Cardiac fibroblast (primary cell): ENCODE measurements at regions not wholly inside any gene's neighbourhood (a gene's known extent, or its start where the extent isn't known, plus 50 kb on each side); places are given as distances from the start of the nearest gene placed in this dataset.
A peak's percentile ranks its signal among the peaks of the same experiment; 100 is the strongest.

Experiments
- DNase-seq, 2 donors: peaks; one replicate each; pipeline versions ENCODE4 v3.0.0 to v3.0.0-alpha.2; 2010; ENCODE audit warnings: low read depth in 2 of 2
- H3K4me3 ChIP-seq, 2 donors: replicated peaks in 1 of 2; 1 replicate in 1 of 2; 2 replicates in 1 of 2; pipeline ENCODE4 v1.5.1; 2011; ENCODE audit warnings: low read depth in 2 of 2, low read length in 2 of 2, mild to moderate bottlenecking in 2 of 2, moderate library complexity in 1 of 2
- TF ChIP-seq, protein P1 (sequence below): IDR thresholded peaks from one replicate; pipeline ENCODE4 v1.5.1; 2011; ENCODE audit warnings: low read depth, mild to moderate bottlenecking, low read length, inconsistent platforms

DNA sequence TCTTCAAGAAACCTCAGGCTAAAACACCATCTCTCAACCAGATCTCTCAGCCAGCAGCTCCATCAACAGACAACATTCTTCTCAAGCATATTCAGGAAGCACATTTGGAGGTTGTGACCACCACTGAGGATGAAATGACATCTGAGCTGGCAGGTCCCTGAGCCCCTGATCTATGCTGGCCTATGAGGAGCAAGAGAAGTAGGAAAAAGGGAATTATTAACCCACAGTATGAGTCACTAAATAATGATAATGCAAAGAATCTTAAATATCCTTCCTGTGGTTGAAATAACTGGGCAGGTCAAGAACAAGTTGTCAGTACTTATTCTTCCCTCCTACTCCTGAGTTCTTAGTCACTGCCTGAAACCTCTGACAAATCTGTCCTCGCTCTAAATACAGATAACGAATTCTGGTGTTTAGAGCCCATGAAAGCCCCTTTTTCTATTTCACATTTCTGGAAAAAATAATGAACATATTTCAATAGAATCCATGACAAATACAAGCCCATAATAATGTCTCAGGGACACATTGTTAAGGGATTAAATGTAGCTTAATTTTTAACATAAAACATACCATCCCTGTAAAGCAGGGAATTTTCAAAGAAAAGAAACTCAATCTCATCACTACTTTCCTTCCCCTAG is 225.8 kb upstream of the IRS2 start:
- peak; percentile 96 for DNase-seq
- TF ChIP-seq, protein P1, sequence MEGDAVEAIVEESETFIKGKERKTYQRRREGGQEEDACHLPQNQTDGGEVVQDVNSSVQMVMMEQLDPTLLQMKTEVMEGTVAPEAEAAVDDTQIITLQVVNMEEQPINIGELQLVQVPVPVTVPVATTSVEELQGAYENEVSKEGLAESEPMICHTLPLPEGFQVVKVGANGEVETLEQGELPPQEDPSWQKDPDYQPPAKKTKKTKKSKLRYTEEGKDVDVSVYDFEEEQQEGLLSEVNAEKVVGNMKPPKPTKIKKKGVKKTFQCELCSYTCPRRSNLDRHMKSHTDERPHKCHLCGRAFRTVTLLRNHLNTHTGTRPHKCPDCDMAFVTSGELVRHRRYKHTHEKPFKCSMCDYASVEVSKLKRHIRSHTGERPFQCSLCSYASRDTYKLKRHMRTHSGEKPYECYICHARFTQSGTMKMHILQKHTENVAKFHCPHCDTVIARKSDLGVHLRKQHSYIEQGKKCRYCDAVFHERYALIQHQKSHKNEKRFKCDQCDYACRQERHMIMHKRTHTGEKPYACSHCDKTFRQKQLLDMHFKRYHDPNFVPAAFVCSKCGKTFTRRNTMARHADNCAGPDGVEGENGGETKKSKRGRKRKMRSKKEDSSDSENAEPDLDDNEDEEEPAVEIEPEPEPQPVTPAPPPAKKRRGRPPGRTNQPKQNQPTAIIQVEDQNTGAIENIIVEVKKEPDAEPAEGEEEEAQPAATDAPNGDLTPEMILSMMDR, result no peak

DNA sequence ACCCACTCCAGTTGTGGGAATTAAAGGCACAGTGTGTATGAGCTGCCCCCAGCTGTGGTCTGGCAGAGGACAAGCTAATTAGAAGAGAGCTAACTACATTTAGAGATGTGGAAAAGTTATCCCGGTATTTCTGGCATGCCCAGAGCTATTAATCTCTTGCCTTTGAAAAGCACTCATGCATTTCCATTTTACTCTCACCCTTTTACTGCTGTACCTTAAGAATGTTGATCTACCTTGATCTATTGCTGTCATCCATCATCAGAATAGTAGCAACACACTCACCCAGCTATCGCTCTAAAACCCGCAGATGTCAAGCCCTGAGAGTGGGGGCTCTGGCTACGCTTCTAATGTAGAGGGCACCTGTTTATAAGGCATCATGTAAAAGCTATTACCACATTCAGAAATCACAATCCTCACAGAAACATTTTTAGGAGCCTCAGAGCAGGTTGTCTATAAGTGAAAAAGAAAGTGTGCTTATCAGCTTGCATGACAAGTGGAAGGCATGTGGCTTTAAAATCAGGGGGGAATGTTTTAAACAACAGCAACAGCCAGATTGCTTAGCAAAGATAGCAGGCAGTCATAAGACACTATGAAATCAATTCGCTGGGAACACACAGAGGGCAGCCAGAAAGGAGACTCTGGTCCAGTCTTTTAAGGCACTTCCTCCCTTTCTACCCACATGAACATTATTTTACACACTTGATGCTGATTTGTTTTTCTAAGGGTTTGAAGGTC is 224.2 kb upstream of the IRS2 start:
- peak; percentile 4 to 63 for DNase-seq

More for the DNA sequence above, 225.8 kb upstream of the IRS2 start:
- no peak overlapping the region for H3K4me3 ChIP-seq

DNA sequence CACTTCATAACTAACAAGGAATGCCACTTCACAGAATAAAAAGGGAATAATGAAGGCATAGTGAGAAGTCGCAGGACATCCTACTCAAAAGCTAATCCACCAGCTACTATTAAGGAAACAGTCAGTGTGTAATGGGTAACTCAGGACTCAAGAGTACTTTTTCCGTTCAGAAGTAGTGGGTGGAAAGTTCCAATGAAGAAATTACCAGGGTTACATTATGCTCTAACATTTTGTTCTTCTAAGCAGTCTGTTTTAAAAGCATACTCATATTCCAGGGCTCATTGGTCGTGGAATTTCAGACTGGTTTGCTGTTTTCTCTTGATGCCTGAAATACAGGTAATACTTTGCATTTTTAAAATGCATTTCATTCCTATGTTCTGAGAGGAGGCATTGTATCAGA is 222.4 kb upstream of the IRS2 start:
- DNase-seq, result no peak
- TF ChIP-seq, protein P1, result no peak
- H3K4me3 ChIP-seq, result no peak overlapping the region

More for the DNA sequence above, 224.2 kb upstream of the IRS2 start:
- no peak overlapping the region for H3K4me3 ChIP-seq
- TF ChIP-seq, protein P1, result no peak

DNA sequence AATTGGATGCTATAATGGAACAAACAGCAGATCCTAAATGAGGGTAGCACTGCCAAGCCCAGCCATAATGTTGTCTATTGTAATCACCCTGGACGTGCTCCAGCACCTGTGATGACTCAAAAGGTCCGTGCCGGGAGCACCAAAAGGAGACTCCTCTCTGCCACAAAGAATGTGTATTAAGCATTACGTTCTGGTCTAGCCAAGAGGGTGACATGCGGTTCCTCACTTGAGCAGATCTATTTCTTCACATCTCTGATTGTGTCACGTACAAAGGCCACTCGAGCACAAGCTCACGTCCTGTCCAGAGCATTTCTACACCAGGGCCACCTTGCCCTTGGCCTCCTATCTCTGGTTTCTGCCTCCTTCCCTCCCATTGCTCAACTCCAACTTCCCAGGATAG is 219.9 kb upstream of the IRS2 start:
- TF ChIP-seq, protein P1, result no peak
- H3K4me3 ChIP-seq, result no peak overlapping the region
- peak; percentile 46 to 88 for DNase-seq

DNA sequence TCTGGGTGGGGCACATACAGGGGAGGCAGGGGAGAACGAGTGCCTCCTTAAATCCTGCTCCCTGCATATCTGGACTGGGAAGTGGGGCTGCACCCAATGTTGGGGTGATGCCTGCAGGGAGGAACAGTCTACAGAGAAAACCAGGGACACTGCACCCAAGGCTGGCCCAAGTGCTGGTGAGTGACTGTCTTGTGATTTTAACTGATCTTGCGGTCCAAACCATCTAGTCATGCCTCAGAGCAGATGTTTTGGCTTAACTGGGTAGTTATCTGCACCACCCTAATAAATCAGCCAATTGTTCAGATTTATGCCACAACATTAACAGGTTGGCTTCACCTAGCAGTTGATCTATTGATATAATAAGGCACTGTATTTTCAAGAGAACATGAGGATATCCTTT is 219.2 kb upstream of the IRS2 start:
- TF ChIP-seq, protein P1, result no peak
- H3K4me3 ChIP-seq, result no peak overlapping the region
- DNase-seq, result no peak

DNA sequence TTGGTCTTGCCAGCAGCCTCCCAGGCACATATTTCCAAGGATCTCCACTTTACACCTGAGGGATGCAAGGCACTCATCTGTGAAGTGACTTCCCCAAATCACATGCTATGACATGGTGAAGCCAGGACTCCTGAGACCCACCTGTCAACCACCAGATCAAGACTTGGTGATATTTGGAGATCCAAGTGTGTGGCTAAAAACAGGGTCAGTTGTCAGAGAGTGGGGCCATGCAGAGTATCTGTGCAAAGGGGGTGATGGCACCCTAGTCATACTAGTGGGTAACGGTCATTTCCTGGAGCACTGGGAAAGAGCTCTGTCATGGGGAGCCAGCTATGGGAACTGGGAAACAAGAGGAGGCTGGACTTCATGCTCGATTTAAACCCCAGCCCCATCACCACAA is 218.4 kb upstream of the IRS2 start:
- TF ChIP-seq, protein P1, result no peak
- no peak overlapping the region for H3K4me3 ChIP-seq
- DNase-seq, result no peak
